ENCODE measurements at regions not wholly inside any gene's neighbourhood (a gene's known extent, or its start where the extent isn't known, plus 50 kb on each side); places are given as distances from the start of the nearest gene placed in this dataset.

GRCh38 chr6:108748055-108748454, 100.2 kb upstream of the ARMC2 start:
- Mint-ChIP-seq H3K27ac (no peak overlapping the region), H3K4me1 (no peaks in the 10 kb centered on the region), H3K4me3 (no peak overlapping the region), H3K9me3 (no peaks in the 10 kb centered on the region), H3K36me3 (peaks cover 0 to 3% (median 0%) of the 10 kb centered on the region in 3 donors), H3K27me3 (peaks cover 6 to 23% of the 10 kb centered on the region in 2 donors)
- Histone ChIP-seq H3K27me3 (ENCODE audit: insufficient read depth, low read length, poor library complexity, severe bottlenecking) (no peaks in the 10 kb centered on the region), H3K27ac (ENCODE audit: low read depth, low read length) (no peak overlapping the region), H3K4me3 (ENCODE audit: low read length) (no peak overlapping the region), H3K9me3 (ENCODE audit: low read length) (no peaks in the 10 kb centered on the region), H3K4me1 (ENCODE audit: insufficient read depth, low read length) (no peaks in the 10 kb centered on the region), H3K36me3 (ENCODE audit: insufficient read depth, low read length) (no peaks in the 10 kb centered on the region)
- no peak for DNase-seq
- POLR2A ChIA-PET: no interaction called here
- CTCF ChIA-PET: interaction anchor here (0.7 kb wide), 1 partner anchor 34 kb away, joined by 3 read pairs; no protein-coding TSS in a partner anchor

GRCh38 chr6:108748959-108749358, 99.3 kb upstream of the ARMC2 start:
- DNase-seq: no peak
- Mint-ChIP-seq H3K4me3 (no peak overlapping the region), H3K27ac (no peak overlapping the region), H3K9me3 (no peaks in the 10 kb centered on the region), H3K4me1 (no peaks in the 10 kb centered on the region), H3K27me3 (peaks cover 3 to 23% of the 10 kb centered on the region in 2 donors), H3K36me3 (peaks cover 0 to 3% (median 0%) of the 10 kb centered on the region in 3 donors)
- ChIA-PET POLR2A (no interaction called here), CTCF (no interaction called here)
- H3K9me3 ChIP-seq (ENCODE audit: low read length): no peaks in the 10 kb centered on the region
- H3K4me3 ChIP-seq (ENCODE audit: low read length): no peak overlapping the region
- no peak overlapping the region for H3K27ac ChIP-seq (ENCODE audit: low read depth, low read length)
- H3K27me3 ChIP-seq (ENCODE audit: insufficient read depth, low read length, poor library complexity, severe bottlenecking): no peaks in the 10 kb centered on the region
- no peaks in the 10 kb centered on the region for H3K36me3 ChIP-seq (ENCODE audit: insufficient read depth, low read length)
- no peaks in the 10 kb centered on the region for H3K4me1 ChIP-seq (ENCODE audit: insufficient read depth, low read length)

- H3K27me3 ChIP-seq (ENCODE audit: insufficient read depth, low read length, poor library complexity, severe bottlenecking): no peaks in the 10 kb centered on the region
- H3K4me3 ChIP-seq (ENCODE audit: low read length): no peak overlapping the region
- Mint-ChIP-seq H3K4me3 (no peak overlapping the region), H3K27me3 (peaks cover 2 to 16% of the 10 kb centered on the region in 2 donors), H3K4me1 (no peaks in the 10 kb centered on the region), H3K9me3 (no peaks in the 10 kb centered on the region), H3K36me3 (peaks cover 0 to 3% (median 0%) of the 10 kb centered on the region in 3 donors), H3K27ac (no peak overlapping the region)
- H3K27ac ChIP-seq (ENCODE audit: low read depth, low read length): no peak overlapping the region
- no peaks in the 10 kb centered on the region for H3K9me3 ChIP-seq (ENCODE audit: low read length)
- no peak for DNase-seq
- no peaks in the 10 kb centered on the region for H3K36me3 ChIP-seq (ENCODE audit: insufficient read depth, low read length)
- POLR2A ChIA-PET: interaction anchor here (0.6 kb wide), 2 partner anchors 96 to 263 kb away, joined by 3 to 4 read pairs; no protein-coding TSS in a partner anchor
- no peaks in the 10 kb centered on the region for H3K4me1 ChIP-seq (ENCODE audit: insufficient read depth, low read length)
- CTCF ChIA-PET: interaction anchor here (0.6 kb wide), 1 partner anchor 329 kb away, joined by 4 read pairs; no protein-coding TSS in a partner anchor
Observed at GRCh38 chr6:108750801-108751200, 97.4 kb upstream of the ARMC2 start.

- DNase-seq: no peak
- H3K27me3 Mint-ChIP-seq: peaks cover 2 to 16% of the 10 kb centered on the region in 2 donors
- POLR2A ChIA-PET: interaction anchor here (0.6 kb wide), 2 partner anchors 96 to 263 kb away, joined by 3 to 4 read pairs; no protein-coding TSS in a partner anchor
- H3K36me3 Mint-ChIP-seq: peaks cover 0 to 3% (median 0%) of the 10 kb centered on the region in 3 donors
- no peaks in the 10 kb centered on the region for H3K9me3 Mint-ChIP-seq
- no peak overlapping the region for H3K4me3 Mint-ChIP-seq
- Histone ChIP-seq H3K36me3 (ENCODE audit: insufficient read depth, low read length) (no peaks in the 10 kb centered on the region), H3K4me3 (ENCODE audit: low read length) (no peak overlapping the region), H3K9me3 (ENCODE audit: low read length) (no peaks in the 10 kb centered on the region), H3K27ac (ENCODE audit: low read depth, low read length) (no peak overlapping the region), H3K4me1 (ENCODE audit: insufficient read depth, low read length) (no peaks in the 10 kb centered on the region), H3K27me3 (ENCODE audit: insufficient read depth, low read length, poor library complexity, severe bottlenecking) (no peaks in the 10 kb centered on the region)
- no peaks in the 10 kb centered on the region for H3K4me1 Mint-ChIP-seq
- CTCF ChIA-PET: no interaction called here
- H3K27ac Mint-ChIP-seq: no peak overlapping the region
Observed at GRCh38 chr6:108751282-108751681, 96.9 kb upstream of the ARMC2 start.

GRCh38 chr6:108751851-108752732, 96.1 kb upstream of the ARMC2 start:
- Mint-ChIP-seq H3K9me3 (no peaks in the 10 kb centered on the region), H3K27me3 (peaks cover 2 to 11% of the 10 kb centered on the region in 2 donors), H3K27ac (no peak overlapping the region), H3K36me3 (peaks cover 0 to 3% (median 0%) of the 10 kb centered on the region in 3 donors), H3K4me1 (no peaks in the 10 kb centered on the region), H3K4me3 (no peak overlapping the region)
- Histone ChIP-seq H3K27ac (ENCODE audit: low read depth, low read length) (no peak overlapping the region), H3K4me1 (ENCODE audit: insufficient read depth, low read length) (no peaks in the 10 kb centered on the region), H3K27me3 (ENCODE audit: insufficient read depth, low read length, poor library complexity, severe bottlenecking) (no peaks in the 10 kb centered on the region), H3K36me3 (ENCODE audit: insufficient read depth, low read length) (no peaks in the 10 kb centered on the region), H3K4me3 (ENCODE audit: low read length) (no peak overlapping the region), H3K9me3 (ENCODE audit: low read length) (no peaks in the 10 kb centered on the region)
- POLR2A ChIA-PET: no interaction called here
- no peak for DNase-seq
- CTCF ChIA-PET: no interaction called here

GRCh38 chr6:108752733-108753590, 95.3 kb upstream of the ARMC2 start:
- POLR2A ChIA-PET: no interaction called here
- Mint-ChIP-seq H3K4me3 (no peak overlapping the region), H3K36me3 (peaks cover 0 to 3% (median 0%) of the 10 kb centered on the region in 3 donors), H3K4me1 (no peaks in the 10 kb centered on the region), H3K27me3 (peaks cover 0 to 7% of the 10 kb centered on the region in 2 donors), H3K9me3 (no peaks in the 10 kb centered on the region), H3K27ac (no peak overlapping the region)
- Histone ChIP-seq H3K4me3 (ENCODE audit: low read length) (no peak overlapping the region), H3K27ac (ENCODE audit: low read depth, low read length) (no peak overlapping the region), H3K27me3 (ENCODE audit: insufficient read depth, low read length, poor library complexity, severe bottlenecking) (no peaks in the 10 kb centered on the region), H3K36me3 (ENCODE audit: insufficient read depth, low read length) (no peaks in the 10 kb centered on the region), H3K4me1 (ENCODE audit: insufficient read depth, low read length) (no peaks in the 10 kb centered on the region), H3K9me3 (ENCODE audit: low read length) (no peaks in the 10 kb centered on the region)
- DNase-seq: no peak
- CTCF ChIA-PET: no interaction called here

GRCh38 chr6:108755257-108756240, 92.7 kb upstream of the ARMC2 start:
- Mint-ChIP-seq H3K36me3 (no peaks in the 10 kb centered on the region), H3K9me3 (no peaks in the 10 kb centered on the region), H3K27ac (no peak overlapping the region), H3K4me1 (no peaks in the 10 kb centered on the region), H3K27me3 (peaks cover 3 to 6% of the 10 kb centered on the region in 2 donors), H3K4me3 (no peak overlapping the region)
- H3K9me3 ChIP-seq (ENCODE audit: low read length): no peaks in the 10 kb centered on the region
- no peaks in the 10 kb centered on the region for H3K4me1 ChIP-seq (ENCODE audit: insufficient read depth, low read length)
- H3K4me3 ChIP-seq (ENCODE audit: low read length): no peak overlapping the region
- CTCF ChIA-PET: no interaction called here
- no peaks in the 10 kb centered on the region for H3K27me3 ChIP-seq (ENCODE audit: insufficient read depth, low read length, poor library complexity, severe bottlenecking)
- POLR2A ChIA-PET: no interaction called here
- no peak for DNase-seq
- H3K36me3 ChIP-seq (ENCODE audit: insufficient read depth, low read length): no peaks in the 10 kb centered on the region
- H3K27ac ChIP-seq (ENCODE audit: low read depth, low read length): no peak overlapping the region

All from CD8-positive, alpha-beta memory T cell (primary cell).